Stimulated activated CD4-positive, alpha-beta T cell treated with anti-CD3 and anti-CD28 coated beads, Interleukin-15, amount 100 ng/mL, for 24 hours (primary cell): ENCODE measurements at regions not wholly inside any gene's neighbourhood (a gene's known extent, or its start where the extent isn't known, plus 50 kb on each side); places are given as distances from the start of the nearest gene placed in this dataset.
"Not testable (repeated sequence)": the region's sequence is repeated elsewhere in the genome, so short reads cannot be mapped to it uniquely, and the experiment has no call there.

Experiments used
- DNase-seq: peaks from one replicate; pipeline ENCODE4 v3.0.0-alpha.2; 2020

- no peak for DNase-seq
Observed at GRCh38 chrX:110964786-110965185, 131.2 kb upstream of the PAK3 start.

- no peak for DNase-seq
Observed at GRCh38 chrX:110962451-110962850, 133.5 kb upstream of the PAK3 start.

GRCh38 chrX:110955706-110956105 lies 140.3 kb upstream of the PAK3 start:
- DNase-seq, result no peak

GRCh38 chrX:110954428-110955100 lies 141.4 kb upstream of the PAK3 start:
- DNase-seq, result no peak

GRCh38 chrX:110951472-110952269 lies 144.3 kb upstream of the PAK3 start:
- no peak for DNase-seq

GRCh38 chrX:110944751-110945675 lies 149.4 kb upstream of the CHRDL1 start:
- no peak for DNase-seq

GRCh38 chrX:110944311-110944750 lies 148.7 kb upstream of the CHRDL1 start:
- no peak for DNase-seq

GRCh38 chrX:110941906-110942305 lies 146.3 kb upstream of the CHRDL1 start:
- DNase-seq, result no peak

- DNase-seq, result no peak
Observed at GRCh38 chrX:110938977-110939732, 143.5 kb upstream of the CHRDL1 start.

GRCh38 chrX:110924871-110925270 lies 129.3 kb upstream of the CHRDL1 start:
- DNase-seq, result no peak

GRCh38 chrX:110920991-110921390 lies 125.4 kb upstream of the CHRDL1 start:
- no peak for DNase-seq

- DNase-seq, result no peak
Observed at GRCh38 chrX:110915570-110915969, 120.0 kb upstream of the CHRDL1 start.

- no peak for DNase-seq
Observed at GRCh38 chrX:110915111-110915510, 119.5 kb upstream of the CHRDL1 start.

- no peak for DNase-seq
Observed at GRCh38 chrX:110914281-110914680, 118.7 kb upstream of the CHRDL1 start.

- DNase-seq, result not testable (repeated sequence)
Observed at GRCh38 chrX:110904747-110905146, 109.1 kb upstream of the CHRDL1 start.

GRCh38 chrX:110881971-110882370 lies 86.4 kb upstream of the CHRDL1 start:
- no peak for DNase-seq

- no peak for DNase-seq
Observed at GRCh38 chrX:110877326-110877725, 81.7 kb upstream of the CHRDL1 start.

GRCh38 chrX:110871839-110872238 lies 76.2 kb upstream of the CHRDL1 start:
- DNase-seq, result no peak

- no peak for DNase-seq
Observed at GRCh38 chrX:110866421-110866820, 70.8 kb upstream of the CHRDL1 start.

GRCh38 chrX:110863883-110864282 lies 68.3 kb upstream of the CHRDL1 start:
- no peak for DNase-seq

- no peak for DNase-seq
Observed at GRCh38 chrX:110858565-110858964, 62.9 kb upstream of the CHRDL1 start.

- peak; percentile 1 for DNase-seq
Observed at GRCh38 chrX:110853610-110854009, 58.0 kb upstream of the CHRDL1 start.

- no peak for DNase-seq
Observed at GRCh38 chrX:110852180-110852579, 56.6 kb upstream of the CHRDL1 start.
